Myocyte (in vitro differentiated cells): ENCODE measurements at regions not wholly inside any gene's neighbourhood (a gene's known extent, or its start where the extent isn't known, plus 50 kb on each side); places are given as distances from the start of the nearest gene placed in this dataset.
"Not testable (repeated sequence)": the region's sequence is repeated elsewhere in the genome, so short reads cannot be mapped to it uniquely, and the experiment has no call there.

Source experiments
- DNase-seq: peaks from one replicate; pipeline ENCODE4 v3.0.0-alpha.2; 2012; ENCODE audit warnings: low read depth

- no peak for DNase-seq
Observed at GRCh38 chr4:184907216-184907615, 81.4 kb upstream of the ACSL1 start.

- DNase-seq: no peak
Observed at GRCh38 chr4:184907810-184908209, 82.0 kb upstream of the ACSL1 start.

- peak; percentile 77 for DNase-seq
Observed at GRCh38 chr4:184911310-184911709, 85.5 kb upstream of the ACSL1 start.

- no peak for DNase-seq
Observed at GRCh38 chr4:184913356-184914143, 87.8 kb upstream of the ACSL1 start.

- not testable (repeated sequence) for DNase-seq
Observed at GRCh38 chr4:184918799-184919198, 93.0 kb upstream of the ACSL1 start.

- DNase-seq: no peak
Observed at GRCh38 chr4:184921456-184921855, 95.7 kb upstream of the ACSL1 start.

- no peak for DNase-seq
Observed at GRCh38 chr4:184922301-184922700, 96.0 kb upstream of the HELT start.

GRCh38 chr4:184924516-184924915 is 93.8 kb upstream of the HELT start:
- DNase-seq: no peak

GRCh38 chr4:184929476-184929875 is 88.8 kb upstream of the HELT start:
- DNase-seq: no peak

- no peak for DNase-seq
Observed at GRCh38 chr4:184930026-184930425, 88.3 kb upstream of the HELT start.

- DNase-seq: peak; percentile 77
Observed at GRCh38 chr4:184932343-184932742, 85.9 kb upstream of the HELT start.

- no peak for DNase-seq
Observed at GRCh38 chr4:184933311-184933710, 85.0 kb upstream of the HELT start.

GRCh38 chr4:184934184-184934583 is 84.1 kb upstream of the HELT start:
- DNase-seq: no peak

GRCh38 chr4:184934961-184935360 is 83.3 kb upstream of the HELT start:
- no peak for DNase-seq

GRCh38 chr4:184936071-184936470 is 82.2 kb upstream of the HELT start:
- DNase-seq: no peak

- DNase-seq: no peak
Observed at GRCh38 chr4:184937030-184937710, 81.1 kb upstream of the HELT start.

- DNase-seq: peak; percentile 45
Observed at GRCh38 chr4:184937745-184938144, 80.5 kb upstream of the HELT start.

GRCh38 chr4:184938871-184939270 is 79.4 kb upstream of the HELT start:
- DNase-seq: no peak

GRCh38 chr4:184939978-184940377 is 78.3 kb upstream of the HELT start:
- DNase-seq: no peak

- no peak for DNase-seq
Observed at GRCh38 chr4:184940500-184940899, 77.8 kb upstream of the HELT start.

- DNase-seq: no peak
Observed at GRCh38 chr4:184941671-184942418, 76.4 kb upstream of the HELT start.
